Mesendoderm (in vitro differentiated cells): ENCODE measurements at regions not wholly inside any gene's neighbourhood (a gene's known extent, or its start where the extent isn't known, plus 50 kb on each side); places are given as distances from the start of the nearest gene placed in this dataset.
"Not testable (repeated sequence)": the region's sequence is repeated elsewhere in the genome, so short reads cannot be mapped to it uniquely, and the experiment has no call there.

Experiments used
- DNase-seq: peaks from one replicate; pipeline ENCODE4 v3.0.0; 2013
- H2AK5ac ChIP-seq: 2 replicates; pipeline ENCODE4 v1.6.1; 2013; ENCODE audit warnings: low read length, inconsistent platforms
- H2BK120ac ChIP-seq: 2 replicates; pipeline ENCODE4 v1.6.1; 2013; ENCODE audit warnings: low read depth, mild to moderate bottlenecking, low read length, moderate library complexity, mixed read lengths
- H2BK15ac ChIP-seq: replicated peaks from 2 replicates; pipeline ENCODE4 v1.6.1; 2013; ENCODE audit warnings: low read depth, mild to moderate bottlenecking, moderate library complexity
- H2BK5ac ChIP-seq: 2 replicates; pipeline ENCODE4 v1.6.1; 2013; ENCODE audit warnings: low read length, inconsistent platforms
- H3K18ac ChIP-seq: 2 replicates; pipeline ENCODE4 v1.6.1; 2013; ENCODE audit warnings: mild to moderate bottlenecking, low read length, mixed read lengths
- H3K23ac ChIP-seq: one replicate; pipeline ENCODE4 v1.6.1; 2013; ENCODE audit warnings: low read length
- H3K27ac ChIP-seq: 2 replicates; pipeline ENCODE4 v1.5.1; 2013; ENCODE audit warnings: low read depth, mild to moderate bottlenecking, inconsistent platforms, low read length, moderate library complexity
- H3K27me3 ChIP-seq: 2 replicates; pipeline ENCODE4 v1.6.1; 2013; ENCODE audit warnings: low read length, control low read depth, mild to moderate bottlenecking, inconsistent platforms; ENCODE audit not compliant: insufficient read depth, poor library complexity
- H3K36me3 ChIP-seq: 2 replicates; pipeline ENCODE4 v1.6.1; 2013; ENCODE audit warnings: low read length, inconsistent platforms; ENCODE audit not compliant: control insufficient read depth, insufficient read depth
- H3K4ac ChIP-seq: one replicate; pipeline ENCODE4 v1.6.1; 2013; ENCODE audit warnings: low read depth, mild to moderate bottlenecking, low read length, moderate library complexity
- H3K4me1 ChIP-seq: 2 replicates; pipeline ENCODE4 v1.6.1; 2013; ENCODE audit warnings: low read depth, low read length, inconsistent platforms; ENCODE audit not compliant: control insufficient read depth
- H3K4me2 ChIP-seq: 2 replicates; pipeline ENCODE4 v1.6.1; 2013; ENCODE audit warnings: low read length
- H3K4me3 ChIP-seq: 2 replicates; pipeline ENCODE4 v1.5.1; 2013; ENCODE audit warnings: mild to moderate bottlenecking, low read length
- H3K56ac ChIP-seq: one replicate; pipeline ENCODE4 v1.6.1; 2013; ENCODE audit warnings: low read length
- H3K79me1 ChIP-seq: 2 replicates; pipeline ENCODE4 v1.6.1; 2013; ENCODE audit warnings: low read length, inconsistent platforms
- H3K79me2 ChIP-seq: 2 replicates; pipeline ENCODE4 v1.6.1; 2013; ENCODE audit warnings: mild to moderate bottlenecking, low read length; ENCODE audit not compliant: control insufficient read depth, insufficient read depth
- H3K9ac ChIP-seq: 2 replicates; pipeline ENCODE4 v1.6.1; 2013; ENCODE audit warnings: low read length, inconsistent platforms
- H4K5ac ChIP-seq: one replicate; pipeline ENCODE4 v1.6.1; 2013; ENCODE audit warnings: low read length
- H4K8ac ChIP-seq: one replicate; pipeline ENCODE4 v1.6.1; 2013; ENCODE audit warnings: low read depth, mild to moderate bottlenecking, control low read depth, low read length, moderate library complexity
- WGBS: extraction: QIAGEN DNeasy Blood & Tissue Kit; methylation state at CpG from one replicate; pipeline ENCODE4 v1.1.7; 2013; ENCODE audit warnings: low lambda C conversion rate, missing lambda C conversion rate; ENCODE audit not compliant: insufficient coverage; ENCODE audit errors: extremely low coverage; 5-methylcytosine and 5-hydroxymethylcytosine counted together

- H3K27me3 ChIP-seq = no peaks in the 10 kb centered on the region
- no peak for DNase-seq
- H2BK15ac ChIP-seq = no peak overlapping the region
- no CpG with 5 or more reads among the region's 3 CpGs for WGBS
- H4K8ac ChIP-seq = no peak overlapping the region
- H3K56ac ChIP-seq = no peak overlapping the region
- no peaks in the 10 kb centered on the region for H3K36me3 ChIP-seq
- H3K4me2 ChIP-seq = no peak overlapping the region
- no peak overlapping the region for H3K27ac ChIP-seq
- H3K18ac ChIP-seq = no peak overlapping the region
- H3K4me1 ChIP-seq = no peaks in the 10 kb centered on the region
- no peak overlapping the region for H4K5ac ChIP-seq
- H3K4ac ChIP-seq = no peak overlapping the region
- no peak overlapping the region for H2AK5ac ChIP-seq
- H3K23ac ChIP-seq = no peak overlapping the region
- no peaks in the 10 kb centered on the region for H3K79me2 ChIP-seq
- H3K9ac ChIP-seq = no peak overlapping the region
- H2BK5ac ChIP-seq = no peak overlapping the region
- H3K4me3 ChIP-seq = no peak overlapping the region
- H3K79me1 ChIP-seq = no peaks in the 10 kb centered on the region
- H2BK120ac ChIP-seq = no peak overlapping the region
Measured at GRCh38 chr5:158496624-158497023, 603.1 kb downstream of the EBF1 start.

GRCh38 chr5:158494541-158494940 is 605.2 kb downstream of the EBF1 start:
- Histone ChIP-seq H3K56ac (no peak overlapping the region), H3K4ac (no peak overlapping the region), H3K36me3 (no peaks in the 10 kb centered on the region), H4K8ac (no peak overlapping the region), H3K4me3 (no peak overlapping the region), H3K79me2 (no peaks in the 10 kb centered on the region), H3K18ac (no peak overlapping the region), H3K27ac (no peak overlapping the region), H3K79me1 (no peaks in the 10 kb centered on the region), H3K27me3 (no peaks in the 10 kb centered on the region), H4K5ac (no peak overlapping the region), H3K23ac (no peak overlapping the region), H3K4me1 (no peaks in the 10 kb centered on the region), H3K9ac (no peak overlapping the region), H2BK15ac (no peak overlapping the region), H2AK5ac (no peak overlapping the region), H3K4me2 (no peak overlapping the region), H2BK5ac (no peak overlapping the region), H2BK120ac (no peak overlapping the region)
- WGBS = no CpG with 5 or more reads among the region's 2 CpGs
- DNase-seq = no peak

- not testable (repeated sequence) for H3K18ac ChIP-seq, H4K5ac ChIP-seq, H4K8ac ChIP-seq, H3K9ac ChIP-seq, H2AK5ac ChIP-seq, H2BK120ac ChIP-seq, H3K56ac ChIP-seq, H3K79me2 ChIP-seq, H3K4me1 ChIP-seq, H2BK5ac ChIP-seq, H3K4me3 ChIP-seq, H2BK15ac ChIP-seq, DNase-seq, H3K23ac ChIP-seq, H3K79me1 ChIP-seq, H3K27me3 ChIP-seq, H3K27ac ChIP-seq, H3K4ac ChIP-seq, H3K36me3 ChIP-seq, H3K4me2 ChIP-seq
- WGBS = no CpG with 5 or more reads among the region's 2 CpGs
Measured at GRCh38 chr5:158494044-158494443, 605.7 kb downstream of the EBF1 start.

GRCh38 chr5:158492841-158493242 is 606.9 kb downstream of the EBF1 start:
- H2BK120ac ChIP-seq = no peak overlapping the region
- no peak overlapping the region for H3K4me2 ChIP-seq
- no peak overlapping the region for H3K27ac ChIP-seq
- no peak overlapping the region for H3K4ac ChIP-seq
- no peak overlapping the region for H3K4me3 ChIP-seq
- no peak overlapping the region for H3K56ac ChIP-seq
- no peaks in the 10 kb centered on the region for H3K79me2 ChIP-seq
- H3K18ac ChIP-seq = no peak overlapping the region
- no peak overlapping the region for H2BK15ac ChIP-seq
- no peaks in the 10 kb centered on the region for H3K79me1 ChIP-seq
- no peak overlapping the region for H4K5ac ChIP-seq
- H2AK5ac ChIP-seq = no peak overlapping the region
- DNase-seq = peak; percentile 8
- H4K8ac ChIP-seq = no peak overlapping the region
- H3K9ac ChIP-seq = no peak overlapping the region
- H3K23ac ChIP-seq = no peak overlapping the region
- H3K27me3 ChIP-seq = no peaks in the 10 kb centered on the region
- no peaks in the 10 kb centered on the region for H3K4me1 ChIP-seq
- WGBS = no CpG with 5 or more reads among the region's 3 CpGs
- H2BK5ac ChIP-seq = no peak overlapping the region
- H3K36me3 ChIP-seq = no peaks in the 10 kb centered on the region

- no peak for DNase-seq
- H4K8ac ChIP-seq = no peak overlapping the region
- no peaks in the 10 kb centered on the region for H3K36me3 ChIP-seq
- no peak overlapping the region for H3K4me2 ChIP-seq
- no peak overlapping the region for H3K23ac ChIP-seq
- H4K5ac ChIP-seq = no peak overlapping the region
- H3K4me1 ChIP-seq = no peaks in the 10 kb centered on the region
- H3K9ac ChIP-seq = no peak overlapping the region
- no peak overlapping the region for H3K18ac ChIP-seq
- H3K27me3 ChIP-seq = no peaks in the 10 kb centered on the region
- no peak overlapping the region for H2BK120ac ChIP-seq
- no peaks in the 10 kb centered on the region for H3K79me1 ChIP-seq
- H2AK5ac ChIP-seq = no peak overlapping the region
- H3K79me2 ChIP-seq = no peaks in the 10 kb centered on the region
- no peak overlapping the region for H3K27ac ChIP-seq
- H2BK15ac ChIP-seq = no peak overlapping the region
- no peak overlapping the region for H2BK5ac ChIP-seq
- no peak overlapping the region for H3K56ac ChIP-seq
- no peak overlapping the region for H3K4ac ChIP-seq
- no peak overlapping the region for H3K4me3 ChIP-seq
Measured at GRCh38 chr5:158492136-158492535, 607.6 kb downstream of the EBF1 start.

GRCh38 chr5:158487664-158488063 is 612.1 kb downstream of the EBF1 start:
- Histone ChIP-seq H3K4ac (no peak overlapping the region), H3K27ac (no peak overlapping the region), H3K4me1 (no peaks in the 10 kb centered on the region), H3K56ac (no peak overlapping the region), H3K9ac (no peak overlapping the region), H4K5ac (no peak overlapping the region), H2BK120ac (no peak overlapping the region), H3K27me3 (no peaks in the 10 kb centered on the region), H3K4me3 (no peak overlapping the region), H3K79me1 (no peaks in the 10 kb centered on the region), H2AK5ac (no peak overlapping the region), H3K36me3 (no peaks in the 10 kb centered on the region), H3K4me2 (no peak overlapping the region), H4K8ac (no peak overlapping the region), H3K23ac (no peak overlapping the region), H2BK15ac (no peak overlapping the region), H3K18ac (no peak overlapping the region), H2BK5ac (no peak overlapping the region), H3K79me2 (no peaks in the 10 kb centered on the region)
- no peak for DNase-seq
- no CpG with 5 or more reads among the region's 1 CpG for WGBS
